OCI-LY7 (cell line): ENCODE measurements at regions not wholly inside any gene's neighbourhood (a gene's known extent, or its start where the extent isn't known, plus 50 kb on each side); places are given as distances from the start of the nearest gene placed in this dataset.

Source experiments
- BruUV-seq: library from RNA; stranded (reverse); fragments of 400-500 nt; replicated peaks from 2 replicates; lab custom pipeline; 2021; lab: Mats Ljungman, UMichigan
- CTCF ChIA-PET: fragments of 300-600 bp; sonication (Branson Sonifier 250); formaldehyde crosslinking; loops from one replicate; lab custom pipeline; 2022; ENCODE audit warnings: antibody characterized with exemption; ENCODE audit not compliant: unreplicated experiment; lab: Charles Lee
- POLR2A ChIA-PET: fragments of 300-600 bp; sonication (Branson Sonifier 250); formaldehyde crosslinking; loops from one replicate; lab custom pipeline; 2022; ENCODE audit warnings: antibody characterized with exemption; lab: Charles Lee
- DNase-seq: peaks from one replicate; pipeline ENCODE4 v3.0.0-alpha.2; 2015; ENCODE audit warnings: low spot score
- H2AFZ ChIP-seq: fragments of 200-600 bp; sonication (generic), shearing (Covaris generic); 2 replicates; pipeline ENCODE4 v1.6.1; 2014; ENCODE audit warnings: mild to moderate bottlenecking, antibody characterized with exemption, low read length, moderate library complexity
- H3K27ac ChIP-seq: fragments of 200-600 bp; sonication (generic); 2 replicates; pipeline ENCODE4 v1.5.1; 2014; ENCODE audit warnings: mixed run types, low read depth, mild to moderate bottlenecking, moderate library complexity, low read length, inconsistent platforms; ENCODE audit not compliant: poor library complexity, severe bottlenecking
- H3K36me3 ChIP-seq: fragments of 200-600 bp; sonication (generic); 2 replicates; pipeline ENCODE4 v1.6.1; 2014; ENCODE audit warnings: mild to moderate bottlenecking, antibody characterized with exemption, low read length, moderate library complexity, mixed read lengths; ENCODE audit not compliant: insufficient read depth
- H3K4me1 ChIP-seq: fragments of 200-600 bp; sonication (generic); 2 replicates; pipeline ENCODE4 v1.5.1; 2014; ENCODE audit warnings: mild to moderate bottlenecking, low read length; ENCODE audit not compliant: insufficient read depth, poor library complexity, severe bottlenecking
- H3K4me2 ChIP-seq: fragments of 200-600 bp; sonication (generic); 2 replicates; pipeline ENCODE4 v1.6.1; 2014; ENCODE audit warnings: mild to moderate bottlenecking, low read length
- H3K4me3 ChIP-seq: fragments of 200-600 bp; sonication (generic); 2 replicates; pipeline ENCODE4 v1.5.1; 2014; ENCODE audit warnings: mild to moderate bottlenecking, low read depth, low read length; ENCODE audit not compliant: poor library complexity, severe bottlenecking
- H3K79me2 ChIP-seq: fragments of 200-600 bp; sonication (generic); 2 replicates; pipeline ENCODE4 v1.6.1; 2016; ENCODE audit warnings: low read depth, mild to moderate bottlenecking, low read length, moderate library complexity, mixed read lengths; ENCODE audit not compliant: insufficient read depth
- H3K9me2 ChIP-seq: fragments of 200-600 bp; sonication (generic); 2 replicates; pipeline ENCODE4 v1.6.1; 2016; ENCODE audit warnings: mild to moderate bottlenecking, low read length, mixed read lengths; ENCODE audit not compliant: insufficient read depth
- H3K9me3 ChIP-seq: fragments of 200-600 bp; sonication (generic); 2 replicates; pipeline ENCODE4 v1.6.1; 2014; ENCODE audit warnings: mild to moderate bottlenecking, mixed run types, low read length, mixed read lengths
- H4K20me1 ChIP-seq: fragments of 200-600 bp; sonication (generic); 2 replicates; pipeline ENCODE4 v1.6.1; 2014; ENCODE audit warnings: mild to moderate bottlenecking, antibody characterized with exemption, low read length, moderate library complexity, mixed read lengths; ENCODE audit not compliant: insufficient read depth
- CTCF ChIP-seq: fragments of 200-600 bp; sonication (generic); conservative IDR thresholded peaks from 2 replicates; pipeline ENCODE4 v1.5.1; 2014; ENCODE audit warnings: mild to moderate bottlenecking, antibody characterized with exemption, low read length, moderate library complexity, mixed read lengths
- EZH2phosphoT487 ChIP-seq: fragments of 200-600 bp; sonication (generic); IDR thresholded peaks from 2 replicates; pipeline ENCODE4 v1.6.1; 2018; ENCODE audit warnings: low read depth, borderline replicate concordance, mild to moderate bottlenecking, mixed run types, antibody characterized with exemption, low read length, moderate library complexity, mixed read lengths
- intact Hi-C: fragments of 100-400 bp; cut with micrococcal nuclease; formaldehyde crosslinking; loops from one replicate; pipeline ENCODE4 v1.10.0; 2022; ENCODE audit not compliant: unreplicated experiment

- Histone ChIP-seq H4K20me1 (no peaks in the 10 kb centered on the region), H3K9me2 (no peaks in the 10 kb centered on the region), H3K4me3 (no peak overlapping the region), H3K4me1 (no peaks in the 10 kb centered on the region), H3K27ac (no peak overlapping the region), H3K79me2 (no peaks in the 10 kb centered on the region), H3K9me3 (no peaks in the 10 kb centered on the region), H3K36me3 (no peaks in the 10 kb centered on the region), H2AFZ (no peak overlapping the region), H3K4me2 (no peak overlapping the region)
- POLR2A ChIA-PET = no interaction called here
- DNase-seq = no peak
- TF ChIP-seq EZH2phosphoT487 (no peak), CTCF (no peak)
- CTCF ChIA-PET = no interaction called here
- BruUV-seq = no TSS peak
- intact Hi-C loops = no loop called here
Measured at GRCh38 chr10:50990568-50991455, 83.5 kb upstream of the PRKG1 start.

- Histone ChIP-seq H3K9me2 (no peaks in the 10 kb centered on the region), H3K79me2 (no peaks in the 10 kb centered on the region), H3K4me3 (no peak overlapping the region), H3K4me2 (no peak overlapping the region), H3K9me3 (no peaks in the 10 kb centered on the region), H3K27ac (no peak overlapping the region), H3K4me1 (no peaks in the 10 kb centered on the region), H2AFZ (no peak overlapping the region), H4K20me1 (no peaks in the 10 kb centered on the region), H3K36me3 (no peaks in the 10 kb centered on the region)
- no peak for DNase-seq
- intact Hi-C loops = no loop called here
- CTCF ChIA-PET = no interaction called here
- BruUV-seq = no TSS peak
- POLR2A ChIA-PET = no interaction called here
- TF ChIP-seq CTCF (no peak), EZH2phosphoT487 (no peak)
Measured at GRCh38 chr10:50991456-50992355, 82.6 kb upstream of the PRKG1 start.
